ENCODE measurements at regions not wholly inside any gene's neighbourhood (a gene's known extent, or its start where the extent isn't known, plus 50 kb on each side); places are given as distances from the start of the nearest gene placed in this dataset.

DNA sequence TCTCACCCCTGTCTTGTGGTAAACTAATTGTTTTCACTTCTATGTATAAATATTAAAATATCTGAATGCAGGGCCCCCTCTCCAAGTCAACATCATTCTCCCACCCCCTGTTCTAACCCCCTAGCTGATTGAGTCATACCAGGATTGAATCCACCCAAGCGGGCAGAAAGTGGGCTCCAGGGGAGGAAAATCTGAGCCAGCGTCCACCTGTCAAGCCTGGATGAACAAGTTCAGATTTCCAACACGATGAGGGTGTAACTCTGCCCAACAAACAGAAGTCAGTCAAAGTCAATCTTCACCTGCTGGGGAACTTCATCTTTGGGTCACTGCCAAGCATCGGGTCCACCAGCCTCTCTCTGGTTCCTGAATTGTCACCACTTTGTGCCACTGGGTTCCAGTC, 162.9 kb upstream of the CELF2 start:
- TF ChIP-seq, protein P1, sequence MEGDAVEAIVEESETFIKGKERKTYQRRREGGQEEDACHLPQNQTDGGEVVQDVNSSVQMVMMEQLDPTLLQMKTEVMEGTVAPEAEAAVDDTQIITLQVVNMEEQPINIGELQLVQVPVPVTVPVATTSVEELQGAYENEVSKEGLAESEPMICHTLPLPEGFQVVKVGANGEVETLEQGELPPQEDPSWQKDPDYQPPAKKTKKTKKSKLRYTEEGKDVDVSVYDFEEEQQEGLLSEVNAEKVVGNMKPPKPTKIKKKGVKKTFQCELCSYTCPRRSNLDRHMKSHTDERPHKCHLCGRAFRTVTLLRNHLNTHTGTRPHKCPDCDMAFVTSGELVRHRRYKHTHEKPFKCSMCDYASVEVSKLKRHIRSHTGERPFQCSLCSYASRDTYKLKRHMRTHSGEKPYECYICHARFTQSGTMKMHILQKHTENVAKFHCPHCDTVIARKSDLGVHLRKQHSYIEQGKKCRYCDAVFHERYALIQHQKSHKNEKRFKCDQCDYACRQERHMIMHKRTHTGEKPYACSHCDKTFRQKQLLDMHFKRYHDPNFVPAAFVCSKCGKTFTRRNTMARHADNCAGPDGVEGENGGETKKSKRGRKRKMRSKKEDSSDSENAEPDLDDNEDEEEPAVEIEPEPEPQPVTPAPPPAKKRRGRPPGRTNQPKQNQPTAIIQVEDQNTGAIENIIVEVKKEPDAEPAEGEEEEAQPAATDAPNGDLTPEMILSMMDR (IDR thresholded peaks at IDR 0.05; ENCODE audit: low read depth, low read length, poor library complexity, severe bottlenecking), result no peak
- no peak for TF ChIP-seq EZH2phosphoT487 (IDR thresholded peaks at IDR 0.05; ENCODE audit: borderline replicate concordance, low read length)

Measured in DOHH2 (cell line).